Kidney (tissue), 13 donors: ENCODE measurements at regions not wholly inside any gene's neighbourhood (a gene's known extent, or its start where the extent isn't known, plus 50 kb on each side); places are given as distances from the start of the nearest gene placed in this dataset.
A peak's percentile ranks its signal among the peaks of the same experiment; 100 is the strongest.

ENCODE experiments used
- DNase-seq, 5 donors: peaks; one replicate each; pipeline ENCODE4 v3.0.0-alpha.2; 2013 to 2020
- FAIRE-seq: peaks from 2 replicates; lab custom pipeline; 2012; peaks lifted over from hg19 to GRCh38; lab: Jason Lieb, UNC
- H3K27ac ChIP-seq, 2 donors: one replicate each; pipeline ENCODE4 v1.7.0; 2013; ENCODE audit warnings: low read depth in 2 of 2, low read length in 2 of 2, inconsistent platforms in 1 of 2
- H3K27me3 ChIP-seq: one replicate; pipeline ENCODE4 v1.7.1; 2013; ENCODE audit warnings: low read length, inconsistent platforms; ENCODE audit not compliant: control insufficient read depth, insufficient read depth
- H3K36me3 ChIP-seq, 3 donors: one replicate each; pipeline versions ENCODE4 v1.7.0 to v1.7.1; 2013; ENCODE audit warnings: low read length in 3 of 3, control low read depth in 1 of 3, inconsistent platforms in 1 of 3; ENCODE audit not compliant: insufficient read depth in 3 of 3, control insufficient read depth in 2 of 3
- H3K4me1 ChIP-seq, 3 donors: one replicate each; pipeline versions ENCODE4 v1.7.0 to v1.7.1; 2013; ENCODE audit warnings: low read length in 3 of 3, inconsistent platforms in 1 of 3, low read depth in 1 of 3; ENCODE audit not compliant: control insufficient read depth in 2 of 3, insufficient read depth in 2 of 3
- H3K4me3 ChIP-seq, 3 donors: one replicate each; pipeline versions ENCODE4 v1.7.0 to v1.8.1; 2013; ENCODE audit warnings: low read length in 3 of 3, control low read depth in 1 of 3, inconsistent platforms in 1 of 3
- H3K9ac ChIP-seq, 3 donors: one replicate each; pipeline versions ENCODE4 v1.7.0 to v1.7.1; 2013; ENCODE audit warnings: low read length in 3 of 3, control low read depth in 1 of 3, inconsistent platforms in 1 of 3
- H3K9me3 ChIP-seq, 3 donors: one replicate each; pipeline versions ENCODE4 v1.7.0 to v1.7.1; 2013; ENCODE audit warnings: low read length in 3 of 3, control low read depth in 1 of 3, inconsistent platforms in 1 of 3; ENCODE audit not compliant: control insufficient read depth in 2 of 3, insufficient read depth in 1 of 3
- CTCF ChIP-seq: IDR thresholded peaks from 3 replicates; pipeline ENCODE4 v1.5.1; 2012; ENCODE audit warnings: mild to moderate bottlenecking, moderate library complexity, borderline replicate concordance; ENCODE audit not compliant: insufficient read depth; ENCODE audit errors: extremely low read depth
- intact Hi-C: fragments of 100-400 bp; cut with DNase I; formaldehyde crosslinking; loops from one replicate; pipeline ENCODE4 v1.11.1; 2022
- donor health status: control.
- donor health status: control.
- donor health status: control.
- donor health status: control.
- donor health status: control.
- donor health status: DM: yes; HTN: yes; CAD: no.
- donor health status: Normal renal cell carcinoma (clear cell type).

- no peak overlapping the region for H3K4me3 ChIP-seq
- H3K4me1 ChIP-seq = no peaks in the 10 kb centered on the region
- FAIRE-seq (no peak), DNase-seq (peak in 1 of 5 donors; percentile 48)
- no peak overlapping the region for H3K27ac ChIP-seq
- no peaks in the 10 kb centered on the region for H3K27me3 ChIP-seq
- no peak overlapping the region for H3K9ac ChIP-seq
- TF ChIP-seq CTCF = no peak
- intact Hi-C loops = no loop called here
- H3K36me3 ChIP-seq = no peaks in the 10 kb centered on the region
- no peaks in the 10 kb centered on the region for H3K9me3 ChIP-seq
These were observed 175.8 kb upstream of the USP9Y start for GRCh38 chrY:12525206-12525605.

- DNase-seq (peak in 2 of 5 donors; percentile 41 to 65), FAIRE-seq (no peak)
- Histone ChIP-seq H3K9me3 (no peaks in the 10 kb centered on the region), H3K27ac (no peak overlapping the region), H3K36me3 (no peaks in the 10 kb centered on the region), H3K9ac (no peak overlapping the region), H3K27me3 (no peaks in the 10 kb centered on the region), H3K4me3 (no peak overlapping the region), H3K4me1 (no peaks in the 10 kb centered on the region)
- intact Hi-C loops = no loop called here
- TF ChIP-seq CTCF = no peak
These were observed 174.5 kb upstream of the USP9Y start for GRCh38 chrY:12526362-12527063.

DNA sequence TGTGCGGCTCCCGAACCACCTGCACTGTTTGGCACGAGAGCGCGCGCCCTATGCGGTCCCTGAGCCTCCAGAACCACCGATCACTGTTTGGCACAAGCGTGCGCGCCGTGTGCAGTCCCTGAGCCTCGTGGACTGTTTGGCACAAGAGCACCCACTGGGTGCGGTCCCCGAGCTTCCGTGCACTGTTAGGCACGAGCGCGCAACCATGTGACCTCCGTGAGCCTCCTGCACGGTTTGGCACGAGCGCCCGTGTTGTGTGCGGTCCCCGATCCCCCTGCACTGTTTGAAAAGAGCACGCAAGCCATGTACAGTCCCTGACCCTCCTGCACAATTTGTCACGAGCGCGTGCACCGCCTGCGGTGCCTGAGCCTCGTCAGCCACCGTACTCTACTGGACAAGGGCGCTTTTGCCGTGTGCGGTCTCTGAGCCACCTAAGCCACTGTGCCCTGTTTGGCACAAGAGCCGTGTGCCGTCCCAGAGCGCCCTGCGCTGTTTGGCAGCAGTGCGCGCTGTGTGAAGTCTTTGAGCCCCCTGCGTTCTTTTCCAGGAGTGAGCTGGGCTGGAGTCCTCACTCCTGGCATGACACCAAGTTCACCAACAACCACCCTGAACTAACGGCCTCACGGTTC lies 163.7 kb upstream of the USP9Y start:
- DNase-seq (peak in 2 of 5 donors; percentile 34 to 36), FAIRE-seq (no peak)
- Histone ChIP-seq H3K4me3 (peak overlapping the region in 1 of 3 donors; percentile 41), H3K9me3 (no peaks in the 10 kb centered on the region), H3K27me3 (no peaks in the 10 kb centered on the region), H3K36me3 (no peaks in the 10 kb centered on the region), H3K4me1 (no peaks in the 10 kb centered on the region), H3K9ac (no peak overlapping the region), H3K27ac (no peak overlapping the region)
- TF ChIP-seq CTCF = no peak
- intact Hi-C loops = no loop called here
